HG02571 (cell line): ENCODE measurements at regions not wholly inside any gene's neighbourhood (a gene's known extent, or its start where the extent isn't known, plus 50 kb on each side); places are given as distances from the start of the nearest gene placed in this dataset.
"Not testable (repeated sequence)": the region's sequence is repeated elsewhere in the genome, so short reads cannot be mapped to it uniquely, and the experiment has no call there.

Experiments used
- ATAC-seq: cut with Tn5 transposase; IDR thresholded peaks from one replicate; pipeline ENCODE4 v1.9.1; 2021; ENCODE audit warnings: mild to moderate bottlenecking, moderate library complexity; ENCODE audit not compliant: unreplicated experiment

GRCh38 chr6:144392536-144392935, 107.4 kb downstream of the UTRN start:
- ATAC-seq: no peak

GRCh38 chr6:144394210-144394609, 109.1 kb downstream of the UTRN start:
- no peak for ATAC-seq

- no peak for ATAC-seq
These were observed 109.9 kb downstream of the UTRN start for GRCh38 chr6:144395014-144395413.

DNA sequence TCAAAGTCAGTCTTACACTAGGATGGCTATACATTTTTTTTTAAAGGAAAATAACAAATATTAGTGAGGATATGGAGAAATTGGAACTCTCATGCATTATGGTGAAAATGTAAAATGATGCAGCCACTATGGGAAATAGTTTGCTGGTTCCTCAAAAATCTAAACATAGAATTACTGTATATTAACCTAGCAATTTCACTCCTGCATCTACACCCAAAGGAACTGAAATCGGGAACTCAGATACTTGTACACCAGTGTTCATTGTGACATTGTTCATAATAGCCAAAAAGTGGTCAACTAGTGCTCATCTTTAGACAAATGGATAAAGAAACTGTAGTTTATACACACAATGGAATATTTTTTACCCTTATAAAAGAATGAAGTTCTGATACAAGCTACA, 110.7 kb downstream of the UTRN start:
- no peak for ATAC-seq

- ATAC-seq: no peak
These were observed 112.0 kb downstream of the UTRN start for GRCh38 chr6:144397141-144397540.

GRCh38 chr6:144400321-144400720, 115.2 kb downstream of the UTRN start:
- no peak for ATAC-seq

GRCh38 chr6:144401736-144402733, 116.9 kb downstream of the UTRN start:
- ATAC-seq: no peak

GRCh38 chr6:144402750-144403149, 117.6 kb downstream of the UTRN start:
- no peak for ATAC-seq

DNA sequence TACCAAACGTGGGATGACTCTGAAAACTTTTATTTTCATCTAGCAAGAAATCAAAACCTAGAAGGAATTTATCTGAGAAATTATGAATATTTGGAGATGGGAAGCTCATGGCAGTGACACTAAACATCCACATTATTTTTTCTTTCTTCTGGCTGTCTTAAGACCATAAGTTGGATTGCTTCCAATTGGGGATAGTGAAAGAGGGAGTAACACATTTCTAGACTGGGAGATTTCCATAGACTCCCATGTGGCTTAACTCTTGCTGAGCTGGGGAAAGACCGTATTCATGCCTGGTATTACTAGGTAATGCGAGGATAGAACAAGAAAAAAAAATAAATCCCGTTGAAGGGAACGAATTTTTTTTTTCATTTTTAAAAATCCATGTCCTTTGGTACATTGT, 120.0 kb downstream of the UTRN start:
- no peak for ATAC-seq

DNA sequence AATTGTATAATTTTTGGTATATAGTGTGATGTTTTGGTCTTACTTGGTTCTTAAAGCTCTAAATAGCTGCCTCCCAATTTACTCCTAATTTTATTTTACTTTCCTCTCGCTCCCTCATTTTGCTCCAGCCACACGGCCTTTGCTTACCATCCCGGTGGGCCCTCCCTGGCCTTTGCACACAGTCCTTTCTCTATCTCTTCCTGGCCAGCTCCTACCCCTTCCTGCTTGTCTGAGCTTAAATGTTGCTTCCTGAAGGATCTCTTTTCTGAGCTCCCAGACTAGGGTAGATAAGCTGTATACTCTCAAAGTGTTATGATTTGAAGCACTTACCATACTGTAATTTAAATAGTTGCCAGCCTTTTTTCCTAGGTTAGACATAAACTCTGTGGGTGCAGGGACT, 121.7 kb downstream of the UTRN start:
- ATAC-seq: no peak

DNA sequence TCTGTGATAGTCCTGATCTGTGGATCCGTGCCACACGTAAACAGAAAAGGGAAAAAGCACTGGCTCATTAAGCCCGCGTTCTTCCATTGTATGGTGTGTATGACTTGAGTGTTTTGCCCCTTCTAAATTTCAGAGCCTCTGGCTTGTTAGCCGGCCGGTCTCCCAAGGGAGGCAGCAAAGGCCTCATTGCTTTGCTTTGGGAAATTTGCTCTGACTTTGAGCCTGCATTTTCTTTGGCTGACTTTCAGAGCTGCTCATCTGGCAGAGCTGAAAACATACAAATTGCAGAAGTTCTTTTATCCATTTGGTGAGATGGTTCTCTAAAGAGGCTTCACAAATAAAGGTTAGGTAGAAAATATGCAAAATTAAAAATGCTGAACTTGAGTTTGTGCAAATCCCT, 123.0 kb downstream of the UTRN start:
- ATAC-seq: no peak

DNA sequence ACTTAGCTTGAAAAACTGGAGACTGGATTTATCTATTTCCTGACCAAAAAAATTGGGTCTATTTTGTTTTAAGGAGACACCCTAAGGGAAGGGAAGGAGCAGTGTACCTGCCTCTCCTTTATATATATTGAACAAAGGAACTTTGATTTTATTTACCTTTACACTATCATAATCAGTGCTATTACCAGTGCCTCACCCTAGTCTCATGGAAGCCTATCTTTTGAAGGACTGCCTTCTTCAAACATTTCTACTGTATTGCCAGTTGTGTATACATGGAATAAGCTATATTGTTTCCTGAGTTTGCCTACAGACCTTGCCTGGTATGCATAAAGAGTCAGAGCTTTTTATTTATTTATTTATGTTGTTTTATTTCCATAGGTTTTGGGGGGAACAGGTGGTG, 124.9 kb downstream of the UTRN start:
- ATAC-seq: no peak

DNA sequence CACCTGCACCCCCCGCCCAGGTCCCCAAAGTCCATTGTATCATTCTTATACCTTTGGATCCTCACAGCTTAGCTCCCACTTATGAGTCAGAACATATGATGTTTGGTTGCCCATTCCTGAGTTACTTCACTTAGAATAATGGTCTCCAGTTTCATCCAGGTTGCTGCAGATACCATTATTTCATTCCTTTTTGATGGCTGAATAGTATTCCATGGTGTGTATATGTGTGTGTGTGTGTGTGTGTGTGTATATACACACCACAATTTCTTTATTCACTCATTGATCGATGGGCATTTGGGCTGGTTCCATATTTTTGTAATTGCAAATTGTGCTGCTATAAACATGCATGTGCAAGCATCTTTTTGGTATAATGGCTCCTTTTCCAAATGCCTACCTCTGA, 125.4 kb downstream of the UTRN start:
- not testable (repeated sequence) for ATAC-seq

DNA sequence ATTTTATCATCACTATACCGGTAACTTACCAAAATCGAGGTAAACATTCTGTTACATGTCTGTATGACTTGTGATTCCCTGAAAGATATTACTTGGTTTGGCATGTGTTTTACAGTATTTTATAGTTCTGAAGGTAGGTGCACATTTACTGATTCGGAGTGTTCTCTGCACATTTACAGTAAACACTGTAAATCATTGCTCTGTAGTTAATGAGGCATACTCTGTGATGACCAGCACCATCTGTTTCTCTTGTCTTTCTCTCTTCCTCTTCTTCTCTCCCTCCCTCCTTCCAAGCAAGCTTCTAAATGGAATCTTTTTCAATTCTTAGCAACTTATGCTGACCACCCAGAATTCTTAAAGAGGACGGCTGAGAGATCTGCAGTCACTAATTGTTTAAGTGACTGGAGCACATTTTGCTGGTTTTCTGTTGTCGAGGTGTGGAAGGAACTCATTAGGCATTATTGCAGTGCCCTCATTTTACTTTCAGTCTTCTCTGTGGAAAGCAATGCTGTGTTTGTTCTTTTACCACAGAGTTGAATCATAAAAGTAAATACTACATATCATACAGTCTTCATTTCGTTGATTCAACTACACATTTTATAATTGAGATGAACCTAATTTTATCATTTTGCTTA, 126.5 kb downstream of the UTRN start:
- no peak for ATAC-seq

- ATAC-seq: no peak
These were observed 128.3 kb downstream of the UTRN start for GRCh38 chr6:144413418-144413817.

- ATAC-seq: no peak
These were observed 129.9 kb downstream of the UTRN start for GRCh38 chr6:144415014-144415413.

- ATAC-seq: no peak
These were observed 130.7 kb downstream of the UTRN start for GRCh38 chr6:144415835-144416237.

DNA sequence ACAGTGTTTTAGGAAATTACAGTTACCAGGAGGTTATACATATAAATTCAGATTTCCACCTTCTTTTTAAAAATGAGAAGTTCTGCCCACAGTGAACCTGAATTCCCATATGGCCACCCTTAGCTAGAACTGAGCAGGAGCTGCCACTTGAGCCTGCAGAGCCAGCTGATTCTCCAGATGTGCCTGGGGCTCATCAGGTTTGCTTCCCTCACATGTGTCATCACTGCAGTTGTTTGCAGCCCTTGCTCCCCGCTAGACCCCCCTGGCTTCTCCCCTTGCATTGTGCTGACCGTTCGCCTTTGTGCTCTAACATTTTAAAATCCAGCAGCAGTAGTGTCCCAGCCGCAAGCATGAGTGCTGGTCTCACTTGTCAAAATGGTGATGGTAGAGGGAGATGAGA, 131.1 kb downstream of the UTRN start:
- ATAC-seq: no peak

DNA sequence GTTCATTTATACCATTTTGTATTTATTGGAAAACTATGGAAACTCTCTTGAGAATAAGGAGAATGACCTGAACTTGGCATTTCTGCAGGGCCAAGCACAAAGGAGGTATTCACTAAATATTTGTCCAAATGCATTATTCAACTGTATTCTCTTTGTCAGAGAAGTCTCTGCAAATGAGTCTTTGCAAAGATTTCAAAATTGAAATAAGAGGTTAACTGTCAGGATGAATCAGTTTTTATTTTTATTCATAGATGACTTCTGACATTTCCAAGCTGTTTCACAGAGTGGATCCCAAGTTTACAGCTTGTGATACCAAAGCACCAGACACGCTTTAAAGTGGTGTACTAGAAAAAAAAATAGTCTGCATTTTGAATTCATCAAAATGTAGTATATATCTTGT, 131.6 kb downstream of the UTRN start:
- no peak for ATAC-seq

GRCh38 chr6:144417681-144418080, 132.5 kb downstream of the UTRN start:
- ATAC-seq: no peak

GRCh38 chr6:144418959-144419545, 133.9 kb downstream of the UTRN start:
- no peak for ATAC-seq

DNA sequence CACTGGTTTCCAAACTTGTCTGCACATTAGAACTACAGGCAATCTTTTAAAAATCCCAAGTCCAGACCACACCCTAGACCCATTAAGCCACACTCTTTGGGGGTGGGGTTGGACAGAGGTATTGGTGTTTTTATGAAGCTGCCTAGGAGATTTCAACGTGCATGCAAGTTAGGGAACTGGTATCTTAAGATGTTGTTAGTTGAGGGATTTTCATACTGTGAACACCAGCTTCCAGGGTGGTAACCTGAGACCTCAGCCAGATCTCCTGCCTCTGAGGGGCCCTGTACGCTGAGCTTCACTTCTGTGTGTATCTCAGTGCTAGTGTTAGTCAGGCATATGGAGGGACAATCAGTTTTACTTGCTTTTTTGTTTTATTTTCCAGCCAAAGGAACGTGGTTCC, 138.0 kb downstream of the UTRN start:
- no peak for ATAC-seq
